ENCODE measurements at regions not wholly inside any gene's neighbourhood (a gene's known extent, or its start where the extent isn't known, plus 50 kb on each side); places are given as distances from the start of the nearest gene placed in this dataset.

- H4K12ac ChIP-seq (ENCODE audit: low read depth, low read length), result no peak overlapping the region
- H3K23ac ChIP-seq (ENCODE audit: low read length), result no peak overlapping the region
- H4K8ac ChIP-seq (ENCODE audit: low read depth, low read length), result no peak overlapping the region
- no CpG with 5 or more reads among the region's 2 CpGs for WGBS (ENCODE audit: extremely low coverage, insufficient coverage, insufficient read length)
- no peaks in the 10 kb centered on the region for H3K79me2 ChIP-seq (ENCODE audit: control insufficient read depth, insufficient read depth, low read length, poor library complexity)
- H3K27ac ChIP-seq (ENCODE audit: low read depth, low read length), result no peak overlapping the region
- no peak overlapping the region for H3K4me3 ChIP-seq (ENCODE audit: low read depth, low read length)
- H2BK120ac ChIP-seq (ENCODE audit: insufficient read depth, low read length, poor library complexity), result no peak overlapping the region
- H3K4ac ChIP-seq (ENCODE audit: low read depth, low read length), result no peak overlapping the region
- peaks cover 5% of the 10 kb centered on the region for H3K79me1 ChIP-seq (ENCODE audit: low read length)
- H2BK5ac ChIP-seq (ENCODE audit: low read depth, low read length, poor library complexity), result no peak overlapping the region
- H3K4me1 ChIP-seq (ENCODE audit: control insufficient read depth in 1 of 2, insufficient read depth in 2 of 2, low read length in 2 of 2), result peaks cover 7 to 10% of the 10 kb centered on the region in 2 experiments
- H4K91ac ChIP-seq (ENCODE audit: low read depth, low read length), result no peak overlapping the region
- no peak overlapping the region for H3K18ac ChIP-seq (ENCODE audit: low read length)
- no peak overlapping the region for H2AFZ ChIP-seq (ENCODE audit: insufficient read depth, low read length, poor library complexity)
- no peaks in the 10 kb centered on the region for H3K9me3 ChIP-seq (ENCODE audit: insufficient read depth, low read depth, low read length)
- H3K9ac ChIP-seq (ENCODE audit: low read length), result no peak overlapping the region
- H3K36me3 ChIP-seq (ENCODE audit: control insufficient read depth in 1 of 2, insufficient read depth in 2 of 2, low read length in 2 of 2), result no peaks in the 10 kb centered on the region
- no peak overlapping the region for H3K14ac ChIP-seq (ENCODE audit: low read length)
- H3K4me2 ChIP-seq (ENCODE audit: low read length), result no peak overlapping the region
- H2AK5ac ChIP-seq (ENCODE audit: low read length), result no peak overlapping the region
- DNase-seq, result peak in 1 of 2 donors; percentile 19
- no peak overlapping the region for H2BK12ac ChIP-seq (ENCODE audit: low read length)
- H3K27me3 ChIP-seq (ENCODE audit: insufficient read depth, low read length), result no peaks in the 10 kb centered on the region
Measured at GRCh38 chr10:8584666-8585065, 530.2 kb downstream of the GATA3 start.

GRCh38 chr10:8586504-8586903 is 532.0 kb downstream of the GATA3 start:
- Histone ChIP-seq H2BK12ac (ENCODE audit: low read length) (no peak overlapping the region), H2BK5ac (ENCODE audit: low read depth, low read length, poor library complexity) (no peak overlapping the region), H3K79me2 (ENCODE audit: control insufficient read depth, insufficient read depth, low read length, poor library complexity) (no peaks in the 10 kb centered on the region), H3K79me1 (ENCODE audit: low read length) (no peaks in the 10 kb centered on the region), H3K14ac (ENCODE audit: low read length) (no peak overlapping the region), H3K27ac (ENCODE audit: low read depth, low read length) (no peak overlapping the region), H3K4me1 (ENCODE audit: control insufficient read depth in 1 of 2, insufficient read depth in 2 of 2, low read length in 2 of 2) (peaks cover 4 to 6% of the 10 kb centered on the region in 2 experiments), H4K8ac (ENCODE audit: low read depth, low read length) (no peak overlapping the region), H4K12ac (ENCODE audit: low read depth, low read length) (no peak overlapping the region), H3K9ac (ENCODE audit: low read length) (no peak overlapping the region), H3K23ac (ENCODE audit: low read length) (no peak overlapping the region), H3K27me3 (ENCODE audit: insufficient read depth, low read length) (no peaks in the 10 kb centered on the region), H3K36me3 (ENCODE audit: control insufficient read depth in 1 of 2, insufficient read depth in 2 of 2, low read length in 2 of 2) (no peaks in the 10 kb centered on the region), H3K9me3 (ENCODE audit: insufficient read depth, low read depth, low read length) (no peaks in the 10 kb centered on the region), H2AFZ (ENCODE audit: insufficient read depth, low read length, poor library complexity) (no peak overlapping the region), H3K4me3 (ENCODE audit: low read depth, low read length) (no peak overlapping the region), H2BK120ac (ENCODE audit: insufficient read depth, low read length, poor library complexity) (no peak overlapping the region), H4K91ac (ENCODE audit: low read depth, low read length) (no peak overlapping the region), H3K4me2 (ENCODE audit: low read length) (no peak overlapping the region), H2AK5ac (ENCODE audit: low read length) (no peak overlapping the region), H3K4ac (ENCODE audit: low read depth, low read length) (no peak overlapping the region), H3K18ac (ENCODE audit: low read length) (no peak overlapping the region)
- WGBS (ENCODE audit: extremely low coverage, insufficient coverage, insufficient read length), result no CpG with 5 or more reads among the region's 3 CpGs
- DNase-seq, result no peak

- Histone ChIP-seq H2BK120ac (ENCODE audit: insufficient read depth, low read length, poor library complexity) (no peak overlapping the region), H3K9me3 (ENCODE audit: insufficient read depth, low read depth, low read length) (no peaks in the 10 kb centered on the region), H4K12ac (ENCODE audit: low read depth, low read length) (no peak overlapping the region), H3K23ac (ENCODE audit: low read length) (no peak overlapping the region), H2BK5ac (ENCODE audit: low read depth, low read length, poor library complexity) (no peak overlapping the region), H2AFZ (ENCODE audit: insufficient read depth, low read length, poor library complexity) (no peak overlapping the region), H3K4ac (ENCODE audit: low read depth, low read length) (no peak overlapping the region), H4K91ac (ENCODE audit: low read depth, low read length) (no peak overlapping the region), H2AK5ac (ENCODE audit: low read length) (no peak overlapping the region), H3K79me1 (ENCODE audit: low read length) (no peaks in the 10 kb centered on the region), H3K14ac (ENCODE audit: low read length) (no peak overlapping the region), H3K4me3 (ENCODE audit: low read depth, low read length) (no peak overlapping the region), H3K4me2 (ENCODE audit: low read length) (no peak overlapping the region), H3K27me3 (ENCODE audit: insufficient read depth, low read length) (no peaks in the 10 kb centered on the region), H3K27ac (ENCODE audit: low read depth, low read length) (no peak overlapping the region), H2BK12ac (ENCODE audit: low read length) (peak overlapping the region; percentile 36), H3K4me1 (ENCODE audit: control insufficient read depth in 1 of 2, insufficient read depth in 2 of 2, low read length in 2 of 2) (no peaks in the 10 kb centered on the region), H3K9ac (ENCODE audit: low read length) (no peak overlapping the region), H3K36me3 (ENCODE audit: control insufficient read depth in 1 of 2, insufficient read depth in 2 of 2, low read length in 2 of 2) (no peaks in the 10 kb centered on the region), H3K18ac (ENCODE audit: low read length) (no peak overlapping the region), H3K79me2 (ENCODE audit: control insufficient read depth, insufficient read depth, low read length, poor library complexity) (no peaks in the 10 kb centered on the region), H4K8ac (ENCODE audit: low read depth, low read length) (no peak overlapping the region)
- DNase-seq, result no peak
- no CpG with 5 or more reads among the region's 3 CpGs for WGBS (ENCODE audit: extremely low coverage, insufficient coverage, insufficient read length)
Measured at GRCh38 chr10:8588135-8588534, 533.6 kb downstream of the GATA3 start.

- H3K4me2 ChIP-seq (ENCODE audit: low read length), result no peak overlapping the region
- no peak overlapping the region for H4K91ac ChIP-seq (ENCODE audit: low read depth, low read length)
- peaks cover 9 to 10% of the 10 kb centered on the region in 2 experiments for H3K4me1 ChIP-seq (ENCODE audit: control insufficient read depth in 1 of 2, insufficient read depth in 2 of 2, low read length in 2 of 2)
- H3K27me3 ChIP-seq (ENCODE audit: insufficient read depth, low read length), result no peaks in the 10 kb centered on the region
- no peak overlapping the region for H2AK5ac ChIP-seq (ENCODE audit: low read length)
- no peak overlapping the region for H2AFZ ChIP-seq (ENCODE audit: insufficient read depth, low read length, poor library complexity)
- H3K79me2 ChIP-seq (ENCODE audit: control insufficient read depth, insufficient read depth, low read length, poor library complexity), result no peaks in the 10 kb centered on the region
- H4K12ac ChIP-seq (ENCODE audit: low read depth, low read length), result no peak overlapping the region
- H2BK120ac ChIP-seq (ENCODE audit: insufficient read depth, low read length, poor library complexity), result no peak overlapping the region
- H2BK12ac ChIP-seq (ENCODE audit: low read length), result no peak overlapping the region
- no peak overlapping the region for H3K18ac ChIP-seq (ENCODE audit: low read length)
- peaks cover 3% of the 10 kb centered on the region for H3K79me1 ChIP-seq (ENCODE audit: low read length)
- DNase-seq, result no peak
- H3K9ac ChIP-seq (ENCODE audit: low read length), result no peak overlapping the region
- H2BK5ac ChIP-seq (ENCODE audit: low read depth, low read length, poor library complexity), result no peak overlapping the region
- no peak overlapping the region for H3K23ac ChIP-seq (ENCODE audit: low read length)
- H3K27ac ChIP-seq (ENCODE audit: low read depth, low read length), result no peak overlapping the region
- no peak overlapping the region for H3K4me3 ChIP-seq (ENCODE audit: low read depth, low read length)
- H3K36me3 ChIP-seq (ENCODE audit: control insufficient read depth in 1 of 2, insufficient read depth in 2 of 2, low read length in 2 of 2), result no peaks in the 10 kb centered on the region
- no peak overlapping the region for H4K8ac ChIP-seq (ENCODE audit: low read depth, low read length)
- H3K4ac ChIP-seq (ENCODE audit: low read depth, low read length), result no peak overlapping the region
- no peaks in the 10 kb centered on the region for H3K9me3 ChIP-seq (ENCODE audit: insufficient read depth, low read depth, low read length)
- no peak overlapping the region for H3K14ac ChIP-seq (ENCODE audit: low read length)
Measured at GRCh38 chr10:8590518-8590917, 536.0 kb downstream of the GATA3 start.
